Ovary (tissue), 3 donors: ENCODE measurements at regions not wholly inside any gene's neighbourhood (a gene's known extent, or its start where the extent isn't known, plus 50 kb on each side); places are given as distances from the start of the nearest gene placed in this dataset.

Experiments
- EP300 ChIP-seq: sonication (generic); formaldehyde crosslinking; IDR thresholded peaks from one replicate; pipeline ENCODE4 v1.6.1; 2017; ENCODE audit warnings: antibody characterized with exemption
- POLR2A ChIP-seq: fragments of 450-650 bp; IDR thresholded peaks from one replicate; pipeline ENCODE4 v1.6.1; 2017; ENCODE audit warnings: antibody characterized with exemption, mild to moderate bottlenecking, moderate library complexity
- TF ChIP-seq, protein P1 (sequence below), 3 donors: fragments of 450-650 bp in 2 of 3; fragments of 200-600 bp in 1 of 3; IDR thresholded peaks; one replicate each; pipeline versions ENCODE4 v1.5.1 to v1.8.0; 2016 to 2022; ENCODE audit warnings: antibody characterized with exemption in 3 of 3, mild to moderate bottlenecking in 1 of 3
- donor health status: DM: no; HTN: no; CAD: no.

DNA sequence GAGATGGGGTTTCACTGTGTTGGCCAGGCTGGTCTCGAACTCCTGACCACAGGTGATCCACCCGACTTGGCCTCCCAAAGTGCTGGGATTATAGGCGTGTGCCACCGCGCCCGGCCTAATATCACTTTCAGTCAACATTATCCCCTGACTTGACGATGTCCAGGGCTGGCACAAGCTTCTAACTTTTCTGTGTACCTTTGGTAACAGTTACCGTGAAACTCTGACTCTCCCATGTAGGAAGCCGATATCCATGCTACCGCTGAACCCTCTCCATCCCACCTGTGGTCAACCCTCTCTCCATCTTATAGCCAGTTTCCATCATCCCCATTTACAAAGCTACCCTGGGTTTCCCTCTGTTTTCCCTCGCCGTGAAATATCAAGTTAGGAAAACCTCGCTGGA lies 77.5 kb downstream of the CRLF2 start:
- TF ChIP-seq POLR2A (no peak), EP300 (no peak)
- TF ChIP-seq, protein P1, sequence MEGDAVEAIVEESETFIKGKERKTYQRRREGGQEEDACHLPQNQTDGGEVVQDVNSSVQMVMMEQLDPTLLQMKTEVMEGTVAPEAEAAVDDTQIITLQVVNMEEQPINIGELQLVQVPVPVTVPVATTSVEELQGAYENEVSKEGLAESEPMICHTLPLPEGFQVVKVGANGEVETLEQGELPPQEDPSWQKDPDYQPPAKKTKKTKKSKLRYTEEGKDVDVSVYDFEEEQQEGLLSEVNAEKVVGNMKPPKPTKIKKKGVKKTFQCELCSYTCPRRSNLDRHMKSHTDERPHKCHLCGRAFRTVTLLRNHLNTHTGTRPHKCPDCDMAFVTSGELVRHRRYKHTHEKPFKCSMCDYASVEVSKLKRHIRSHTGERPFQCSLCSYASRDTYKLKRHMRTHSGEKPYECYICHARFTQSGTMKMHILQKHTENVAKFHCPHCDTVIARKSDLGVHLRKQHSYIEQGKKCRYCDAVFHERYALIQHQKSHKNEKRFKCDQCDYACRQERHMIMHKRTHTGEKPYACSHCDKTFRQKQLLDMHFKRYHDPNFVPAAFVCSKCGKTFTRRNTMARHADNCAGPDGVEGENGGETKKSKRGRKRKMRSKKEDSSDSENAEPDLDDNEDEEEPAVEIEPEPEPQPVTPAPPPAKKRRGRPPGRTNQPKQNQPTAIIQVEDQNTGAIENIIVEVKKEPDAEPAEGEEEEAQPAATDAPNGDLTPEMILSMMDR (IDR thresholded peaks at IDR 0.05) = no peak
